ENCODE measurements at regions not wholly inside any gene's neighbourhood (a gene's known extent, or its start where the extent isn't known, plus 50 kb on each side); places are given as distances from the start of the nearest gene placed in this dataset.
A peak's percentile ranks its signal among the peaks of the same experiment; 100 is the strongest.

- no peak for DNase-seq
Observed at GRCh38 chr11:32161293-32161692, 70.4 kb downstream of the RCN1 start.

GRCh38 chr11:32162351-32162750, 71.5 kb downstream of the RCN1 start:
- DNase-seq, result no peak

GRCh38 chr11:32162906-32163305, 72.0 kb downstream of the RCN1 start:
- no peak for DNase-seq

- no peak for DNase-seq
Observed at GRCh38 chr11:32163557-32163956, 72.7 kb downstream of the RCN1 start.

GRCh38 chr11:32164836-32165235, 74.0 kb downstream of the RCN1 start:
- DNase-seq, result no peak

- no peak for DNase-seq
Observed at GRCh38 chr11:32168924-32169323, 78.0 kb downstream of the RCN1 start.

- no peak for DNase-seq
Observed at GRCh38 chr11:32171445-32171844, 80.6 kb downstream of the RCN1 start.

GRCh38 chr11:32172041-32172847, 81.4 kb downstream of the RCN1 start:
- no peak for DNase-seq

GRCh38 chr11:32172848-32173834, 82.3 kb downstream of the RCN1 start:
- DNase-seq, result peak; percentile 43

GRCh38 chr11:32173977-32174376, 83.1 kb downstream of the RCN1 start:
- DNase-seq, result no peak

GRCh38 chr11:32176223-32176934, 85.5 kb downstream of the RCN1 start:
- peak; percentile 87 for DNase-seq

- DNase-seq, result no peak
Observed at GRCh38 chr11:32178692-32179091, 87.8 kb downstream of the RCN1 start.

GRCh38 chr11:32183512-32183911, 92.6 kb downstream of the RCN1 start:
- DNase-seq, result no peak

- peak; percentile 9 for DNase-seq
Observed at GRCh38 chr11:32184041-32184722, 93.3 kb downstream of the RCN1 start.

- no peak for DNase-seq
Observed at GRCh38 chr11:32184723-32185376, 94.0 kb downstream of the RCN1 start.

- DNase-seq, result no peak
Observed at GRCh38 chr11:32186118-32186517, 95.2 kb downstream of the RCN1 start.

- DNase-seq, result no peak
Observed at GRCh38 chr11:32187111-32187510, 96.2 kb downstream of the RCN1 start.

GRCh38 chr11:32188785-32189184, 97.9 kb downstream of the RCN1 start:
- no peak for DNase-seq

- no peak for DNase-seq
Observed at GRCh38 chr11:32196137-32196536, 105.3 kb downstream of the RCN1 start.

- no peak for DNase-seq
Observed at GRCh38 chr11:32198053-32198452, 107.2 kb downstream of the RCN1 start.
